OCI-LY3 (cell line): ENCODE measurements at regions not wholly inside any gene's neighbourhood (a gene's known extent, or its start where the extent isn't known, plus 50 kb on each side); places are given as distances from the start of the nearest gene placed in this dataset.

Experiments
- H2AFZ ChIP-seq: fragments of 200-600, 300-600 bp; shearing (Covaris generic); 2 replicates; pipeline ENCODE4 v1.6.0; 2014; ENCODE audit warnings: antibody characterized with exemption, low read depth, low read length
- H3K27ac ChIP-seq: fragments of 200-600, 300-600 bp; sonication (generic); 2 replicates; pipeline ENCODE4 v1.5.1; 2014; ENCODE audit warnings: mild to moderate bottlenecking, low read length, moderate library complexity, mixed read lengths
- H3K27me3 ChIP-seq: fragments of 200-600, 300-600 bp; sonication (generic); 2 replicates; pipeline ENCODE4 v1.6.1; 2014; ENCODE audit warnings: low read depth, low read length, mixed read lengths
- H3K36me3 ChIP-seq: fragments of 200-600, 300-600 bp; sonication (generic); replicated peaks from 2 replicates; pipeline ENCODE3; 2014; ENCODE audit warnings: low read depth, low read length, mixed read lengths
- H3K4me1 ChIP-seq: fragments of 300-600, 200-600 bp; sonication (generic); 2 replicates; pipeline ENCODE4 v1.6.1; 2014; ENCODE audit warnings: low read length, mixed read lengths
- H3K4me2 ChIP-seq: fragments of 200-600, 300-600 bp; sonication (generic); 2 replicates; pipeline ENCODE4 v1.6.1; 2014; ENCODE audit warnings: low read length, mixed read lengths
- H3K4me3 ChIP-seq: fragments of 300-600, 200-600 bp; sonication (generic); 2 replicates; pipeline ENCODE4 v1.5.1; 2014; ENCODE audit warnings: antibody characterized with exemption, mild to moderate bottlenecking, low read length, moderate library complexity
- H3K79me2 ChIP-seq: fragments of 300-600, 200-600 bp; shearing (Covaris generic); 2 replicates; pipeline ENCODE4 v1.6.1; 2014; ENCODE audit warnings: mild to moderate bottlenecking, low read length, mixed read lengths
- H3K9ac ChIP-seq: fragments of 300-600, 200-600 bp; shearing (Covaris generic); 2 replicates; pipeline ENCODE4 v1.6.0; 2014; ENCODE audit warnings: mild to moderate bottlenecking, low read length, moderate library complexity
- H3K9me3 ChIP-seq: fragments of 200-600, 300-600 bp; shearing (Covaris generic); 2 replicates; pipeline ENCODE4 v1.6.1; 2014; ENCODE audit warnings: low read length, mixed read lengths; ENCODE audit not compliant: insufficient read depth
- H4K20me1 ChIP-seq: fragments of 200-600, 300-600 bp; sonication (generic); 2 replicates; pipeline ENCODE4 v1.6.1; 2016; ENCODE audit warnings: low read length, mixed read lengths; ENCODE audit not compliant: insufficient read depth
- CTCF ChIP-seq: fragments of 200-600, 300-600 bp; sonication (generic); IDR thresholded peaks from 2 replicates; pipeline ENCODE4 v1.5.1; 2014; ENCODE audit warnings: antibody characterized with exemption, low read length, low read depth
- EZH2phosphoT487 ChIP-seq: fragments of 200-600 bp; shearing (Covaris generic); IDR thresholded peaks from 2 replicates; pipeline ENCODE4 v1.6.1; 2018; ENCODE audit warnings: antibody characterized with exemption, mixed run types, low read depth

GRCh38 chr1:47565676-47566075 is 127.8 kb downstream of the FOXD2 start:
- H3K79me2 ChIP-seq = no peaks in the 10 kb centered on the region
- H3K36me3 ChIP-seq = no peaks in the 10 kb centered on the region
- TF ChIP-seq EZH2phosphoT487 = no peak
- TF ChIP-seq CTCF = no peak
- H3K4me1 ChIP-seq = no peaks in the 10 kb centered on the region
- H2AFZ ChIP-seq = no peak overlapping the region
- no peaks in the 10 kb centered on the region for H3K27me3 ChIP-seq
- H3K4me3 ChIP-seq = no peak overlapping the region
- no peak overlapping the region for H3K4me2 ChIP-seq
- H3K9ac ChIP-seq = no peak overlapping the region
- H4K20me1 ChIP-seq = no peaks in the 10 kb centered on the region
- H3K27ac ChIP-seq = no peak overlapping the region
- H3K9me3 ChIP-seq = no peaks in the 10 kb centered on the region

GRCh38 chr1:47568763-47569162 is 130.9 kb downstream of the FOXD2 start:
- no peaks in the 10 kb centered on the region for H4K20me1 ChIP-seq
- no peak overlapping the region for H3K4me3 ChIP-seq
- no peaks in the 10 kb centered on the region for H3K27me3 ChIP-seq
- H3K27ac ChIP-seq = no peak overlapping the region
- no peak overlapping the region for H3K9ac ChIP-seq
- no peaks in the 10 kb centered on the region for H3K9me3 ChIP-seq
- TF ChIP-seq CTCF (no peak), EZH2phosphoT487 (no peak)
- H3K36me3 ChIP-seq = no peaks in the 10 kb centered on the region
- no peak overlapping the region for H2AFZ ChIP-seq
- H3K79me2 ChIP-seq = no peaks in the 10 kb centered on the region
- H3K4me2 ChIP-seq = no peak overlapping the region
- no peaks in the 10 kb centered on the region for H3K4me1 ChIP-seq

GRCh38 chr1:47569261-47569660 is 131.4 kb downstream of the FOXD2 start:
- no peak overlapping the region for H3K4me2 ChIP-seq
- H3K27ac ChIP-seq = no peak overlapping the region
- no peak overlapping the region for H2AFZ ChIP-seq
- TF ChIP-seq EZH2phosphoT487 (no peak), CTCF (no peak)
- no peaks in the 10 kb centered on the region for H3K36me3 ChIP-seq
- no peak overlapping the region for H3K4me3 ChIP-seq
- H3K9ac ChIP-seq = no peak overlapping the region
- H4K20me1 ChIP-seq = no peaks in the 10 kb centered on the region
- no peaks in the 10 kb centered on the region for H3K79me2 ChIP-seq
- no peaks in the 10 kb centered on the region for H3K27me3 ChIP-seq
- H3K9me3 ChIP-seq = no peaks in the 10 kb centered on the region
- no peaks in the 10 kb centered on the region for H3K4me1 ChIP-seq

- Histone ChIP-seq H3K27ac (no peak overlapping the region), H4K20me1 (no peaks in the 10 kb centered on the region), H3K27me3 (no peaks in the 10 kb centered on the region), H3K36me3 (no peaks in the 10 kb centered on the region), H3K9ac (no peak overlapping the region), H3K9me3 (no peaks in the 10 kb centered on the region), H2AFZ (no peak overlapping the region), H3K4me1 (no peaks in the 10 kb centered on the region), H3K79me2 (no peaks in the 10 kb centered on the region), H3K4me2 (no peak overlapping the region), H3K4me3 (no peak overlapping the region)
- no peak for TF ChIP-seq CTCF
- TF ChIP-seq EZH2phosphoT487 = no peak
Measured at GRCh38 chr1:47569681-47570470, 132.0 kb downstream of the FOXD2 start.
